DOHH2 (cell line): ENCODE measurements at regions not wholly inside any gene's neighbourhood (a gene's known extent, or its start where the extent isn't known, plus 50 kb on each side); places are given as distances from the start of the nearest gene placed in this dataset.

Experiments
- H3F3A ChIP-seq: fragments of 200-600 bp; sonication (generic), shearing (Covaris generic); 2 replicates; pipeline ENCODE4 v1.6.0; 2016; ENCODE audit warnings: antibody characterized with exemption, mild to moderate bottlenecking; ENCODE audit not compliant: control insufficient read depth, insufficient read depth
- H3K27ac ChIP-seq: fragments of 200-600 bp; sonication (generic); 2 replicates; pipeline ENCODE4 v1.5.1; 2014; ENCODE audit warnings: low read depth, mild to moderate bottlenecking, low read length, moderate library complexity
- H3K27me3 ChIP-seq: fragments of 200-600 bp; sonication (generic); 2 replicates; pipeline ENCODE4 v1.6.1; 2014; ENCODE audit warnings: mild to moderate bottlenecking, low read length, mixed read lengths; ENCODE audit not compliant: control insufficient read depth
- H3K36me3 ChIP-seq: fragments of 200-600 bp; sonication (generic); 2 replicates; pipeline ENCODE4 v1.6.1; 2014; ENCODE audit warnings: mild to moderate bottlenecking, low read length, moderate library complexity, mixed read lengths; ENCODE audit not compliant: control insufficient read depth
- H3K4me1 ChIP-seq: fragments of 200-600 bp; sonication (generic); 2 replicates; pipeline ENCODE4 v1.6.1; 2014; ENCODE audit warnings: mild to moderate bottlenecking, low read length, mixed read lengths; ENCODE audit not compliant: control insufficient read depth
- H3K4me2 ChIP-seq: fragments of 200-600 bp; sonication (generic); 2 replicates; pipeline ENCODE4 v1.6.0; 2014; ENCODE audit warnings: mild to moderate bottlenecking, low read length, moderate library complexity
- H3K4me3 ChIP-seq: fragments of 200-600 bp; sonication (generic); 2 replicates; pipeline ENCODE4 v1.5.1; 2014; ENCODE audit warnings: mild to moderate bottlenecking, low read length, mixed read lengths
- H3K79me2 ChIP-seq: fragments of 200-600 bp; sonication (generic); 2 replicates; pipeline ENCODE4 v1.6.1; 2014; ENCODE audit warnings: mild to moderate bottlenecking, low read length, mixed read lengths; ENCODE audit not compliant: control insufficient read depth
- H3K9me2 ChIP-seq: fragments of 200-600 bp; sonication (generic); replicated peaks from 2 replicates; pipeline ENCODE4 v1.6.1; 2014; ENCODE audit warnings: mild to moderate bottlenecking, low read length, mixed read lengths; ENCODE audit not compliant: control insufficient read depth
- H3K9me3 ChIP-seq: fragments of 200-600 bp; sonication (generic); 2 replicates; pipeline ENCODE4 v1.6.1; 2014; ENCODE audit warnings: antibody characterized with exemption, low read length, mixed read lengths; ENCODE audit not compliant: control insufficient read depth, insufficient read depth
- H4K20me1 ChIP-seq: fragments of 200-600 bp; sonication (generic); 2 replicates; pipeline ENCODE4 v1.6.0; 2014; ENCODE audit warnings: low read depth, mild to moderate bottlenecking, antibody characterized with exemption, low read length, moderate library complexity; ENCODE audit not compliant: control insufficient read depth, insufficient read depth
- CTCF ChIP-seq: fragments of 200-600 bp; sonication (generic); IDR thresholded peaks from one replicate; pipeline ENCODE4 v1.5.1; 2014; ENCODE audit warnings: antibody characterized with exemption, mild to moderate bottlenecking, low read depth, low read length; ENCODE audit not compliant: poor library complexity, severe bottlenecking
- EZH2phosphoT487 ChIP-seq: fragments of 200-600 bp; sonication (generic); IDR thresholded peaks from 2 replicates; pipeline ENCODE4 v1.6.1; 2017; ENCODE audit warnings: borderline replicate concordance, mild to moderate bottlenecking, antibody characterized with exemption, low read length, moderate library complexity, mixed read lengths

GRCh38 chr15:77698481-77698880 lies 65.8 kb upstream of the LINGO1 start:
- Histone ChIP-seq H3F3A (no peaks in the 10 kb centered on the region), H3K9me2 (no peaks in the 10 kb centered on the region), H3K4me1 (no peaks in the 10 kb centered on the region), H3K79me2 (no peaks in the 10 kb centered on the region), H3K27ac (no peak overlapping the region), H4K20me1 (no peaks in the 10 kb centered on the region), H3K4me3 (no peak overlapping the region), H3K36me3 (no peaks in the 10 kb centered on the region), H3K27me3 (no peaks in the 10 kb centered on the region), H3K9me3 (peaks cover 5% of the 10 kb centered on the region; the same call in 1 of the 2 replicates), H3K4me2 (no peak overlapping the region)
- TF ChIP-seq EZH2phosphoT487 (no peak), CTCF (no peak)

GRCh38 chr15:77697893-77698292 lies 65.2 kb upstream of the LINGO1 start:
- no peak for TF ChIP-seq CTCF
- no peak for TF ChIP-seq EZH2phosphoT487
- Histone ChIP-seq H3K9me3 (peaks cover 5% of the 10 kb centered on the region; the same call in 1 of the 2 replicates), H3K4me1 (no peaks in the 10 kb centered on the region), H3K9me2 (no peaks in the 10 kb centered on the region), H3K27me3 (no peaks in the 10 kb centered on the region), H3K36me3 (no peaks in the 10 kb centered on the region), H4K20me1 (no peaks in the 10 kb centered on the region), H3K27ac (no peak overlapping the region), H3F3A (no peaks in the 10 kb centered on the region), H3K79me2 (no peaks in the 10 kb centered on the region), H3K4me2 (no peak overlapping the region), H3K4me3 (no peak overlapping the region)

GRCh38 chr15:77696871-77697270 lies 64.2 kb upstream of the LINGO1 start:
- no peaks in the 10 kb centered on the region for H4K20me1 ChIP-seq
- H3K27me3 ChIP-seq, result no peaks in the 10 kb centered on the region
- no peak overlapping the region for H3K4me3 ChIP-seq
- H3K79me2 ChIP-seq, result no peaks in the 10 kb centered on the region
- TF ChIP-seq CTCF, result no peak
- no peak for TF ChIP-seq EZH2phosphoT487
- no peak overlapping the region for H3K27ac ChIP-seq
- no peaks in the 10 kb centered on the region for H3F3A ChIP-seq
- peaks cover 5% of the 10 kb centered on the region; the same call in 1 of the 2 replicates for H3K9me3 ChIP-seq
- H3K36me3 ChIP-seq, result no peaks in the 10 kb centered on the region
- H3K4me1 ChIP-seq, result no peaks in the 10 kb centered on the region
- no peak overlapping the region for H3K4me2 ChIP-seq
- H3K9me2 ChIP-seq, result no peaks in the 10 kb centered on the region
